ENCODE measurements at regions not wholly inside any gene's neighbourhood (a gene's known extent, or its start where the extent isn't known, plus 50 kb on each side); places are given as distances from the start of the nearest gene placed in this dataset.

GRCh38 chr3:1969281-1969680, 129.4 kb upstream of the CNTN4 start:
- Histone ChIP-seq H3K27me3 (no peaks in the 10 kb centered on the region), H3K36me3 (no peaks in the 10 kb centered on the region), H3K4me3 (no peak overlapping the region), H3K9me3 (no peaks in the 10 kb centered on the region), H3K27ac (no peak overlapping the region), H3K4me1 (no peaks in the 10 kb centered on the region)
- DNase-seq: no peak
- no peak for ATAC-seq
- WGBS, 2 donors: 28 to 31% methylated on average over 2 of the region's 2 CpGs
- intact Hi-C loops (cut with DNase I): no loop called here
- TF ChIP-seq CTCF (IDR thresholded peaks at IDR 0.05): no peak
- no peak for FAIRE-seq

- FAIRE-seq: no peak
- ATAC-seq: no peak
- DNase-seq: no peak
- Histone ChIP-seq H3K27ac (no peak overlapping the region), H3K36me3 (no peaks in the 10 kb centered on the region), H3K27me3 (no peaks in the 10 kb centered on the region), H3K9me3 (no peaks in the 10 kb centered on the region), H3K4me1 (no peaks in the 10 kb centered on the region), H3K4me3 (no peak overlapping the region)
- 37 to 43% methylated on average over 1 of the region's 1 CpG for WGBS, 2 donors
- no peak for TF ChIP-seq CTCF (IDR thresholded peaks at IDR 0.05)
- intact Hi-C loops (cut with DNase I): no loop called here
These were observed 126.9 kb upstream of the CNTN4 start for GRCh38 chr3:1971780-1972179.

- Histone ChIP-seq H3K9me3 (no peaks in the 10 kb centered on the region), H3K36me3 (no peaks in the 10 kb centered on the region), H3K27ac (no peak overlapping the region), H3K4me3 (no peak overlapping the region), H3K4me1 (no peaks in the 10 kb centered on the region), H3K27me3 (no peaks in the 10 kb centered on the region)
- no peak for DNase-seq
- WGBS, 2 donors: 55 to 62% methylated on average over 5 of the region's 5 CpGs
- intact Hi-C loops (cut with DNase I): loop anchor here in 1 of 3 donors (10.0 kb wide), 1 partner anchor 895 kb away; no protein-coding TSS in a partner anchor
- no peak for ATAC-seq
- no peak for FAIRE-seq
- TF ChIP-seq CTCF (IDR thresholded peaks at IDR 0.05): no peak
These were observed 118.6 kb upstream of the CNTN4 start for GRCh38 chr3:1979961-1980615.

- 13 to 15% methylated on average over 3 of the region's 3 CpGs for WGBS, 2 donors
- no peaks in the 10 kb centered on the region for H3K36me3 ChIP-seq
- H3K9me3 ChIP-seq: no peaks in the 10 kb centered on the region
- intact Hi-C loops (cut with DNase I): loop anchor here in 1 of 3 donors (10.0 kb wide), 1 partner anchor 903 kb away; no protein-coding TSS in a partner anchor
- peak in 5 of 6 donors; percentile 13 to 53 (median 21) for DNase-seq
- H3K4me1 ChIP-seq: no peaks in the 10 kb centered on the region
- no peaks in the 10 kb centered on the region for H3K27me3 ChIP-seq
- ATAC-seq: peak in 3 of 4 donors; percentile 79 to 91 (median 91)
- no peak overlapping the region for H3K4me3 ChIP-seq
- TF ChIP-seq CTCF (IDR thresholded peaks at IDR 0.05): peak in 2 of 4 donors; percentile 15 to 41
- no peak overlapping the region for H3K27ac ChIP-seq
- no peak for FAIRE-seq
These were observed 110.7 kb upstream of the CNTN4 start for GRCh38 chr3:1987980-1988379.

GRCh38 chr3:1998739-1999138, 99.9 kb upstream of the CNTN4 start:
- intact Hi-C loops (cut with DNase I): no loop called here
- Histone ChIP-seq H3K4me1 (no peaks in the 10 kb centered on the region), H3K36me3 (no peaks in the 10 kb centered on the region), H3K9me3 (no peaks in the 10 kb centered on the region), H3K27ac (no peak overlapping the region), H3K27me3 (no peaks in the 10 kb centered on the region), H3K4me3 (no peak overlapping the region)
- ATAC-seq (no peak), FAIRE-seq (no peak), DNase-seq (no peak)
- WGBS, 2 donors: 84 to 85% methylated on average over 1 of the region's 1 CpG
- no peak for TF ChIP-seq CTCF (IDR thresholded peaks at IDR 0.05)
